SK-N-SH (cell line): ENCODE measurements at regions not wholly inside any gene's neighbourhood (a gene's known extent, or its start where the extent isn't known, plus 50 kb on each side); places are given as distances from the start of the nearest gene placed in this dataset.

Source experiments
- CTCF ChIA-PET: fragments of 300-600, 350-600 bp; formaldehyde crosslinking; extraction: SDS; loops from one replicate; lab custom pipeline; 2021; lab: Yijun Ruan, JAX
- POLR2A ChIA-PET: fragments of 350-600 bp; sonication (Branson Sonifier 250); formaldehyde crosslinking; extraction: SDS; loops from one replicate; lab custom pipeline; 2020; ENCODE audit warnings: antibody characterized with exemption, inconsistent platforms; lab: Yijun Ruan, JAX
- DNase-seq: peaks from one replicate; pipeline ENCODE4 v3.0.0; 2012
- H2AFZ ChIP-seq: fragments of 200-600 bp; sonication (generic); 2 replicates; pipeline ENCODE4 v1.8.1; 2016; ENCODE audit warnings: antibody characterized with exemption, mild to moderate bottlenecking, low read depth
- H3F3A ChIP-seq: fragments of 200-600 bp; sonication (generic); replicated peaks from 2 replicates; pipeline ENCODE3; 2016; ENCODE audit warnings: antibody characterized with exemption, mild to moderate bottlenecking; ENCODE audit not compliant: insufficient read depth
- H3K27ac ChIP-seq, 2 experiments: fragments of 200-500 bp in 1 of 2; fragments of 200-600 bp in 1 of 2; sonication (Bioruptor generic) in 1 of 2; sonication (generic), shearing (Covaris generic) in 1 of 2; 2 replicates each; pipeline versions ENCODE4 v1.5.1 to v1.6.1; 2014 to 2016; ENCODE audit warnings: low read depth in 2 of 2, inconsistent platforms in 1 of 2, low read length in 1 of 2, mild to moderate bottlenecking in 1 of 2, mixed read lengths in 1 of 2
- H3K27me3 ChIP-seq: fragments of 200-600 bp; sonication (generic), shearing (Covaris generic); 2 replicates; pipeline ENCODE4 v1.6.1; 2016; ENCODE audit warnings: mixed run types; ENCODE audit not compliant: insufficient read depth
- H3K36me3 ChIP-seq, 2 experiments: fragments of 200-500 bp in 1 of 2; fragments of 200-600 bp in 1 of 2; sonication (Bioruptor generic) in 1 of 2; sonication (generic) in 1 of 2; replicated peaks in 1 of 2; 2 replicates each; pipeline versions ENCODE3 to v1.5.1; 2014 to 2016; ENCODE audit warnings: low read length in 1 of 2, mild to moderate bottlenecking in 1 of 2; ENCODE audit not compliant: insufficient read depth in 2 of 2, control insufficient read depth in 1 of 2
- H3K4me1 ChIP-seq, 2 experiments: fragments of 200-500 bp in 1 of 2; fragments of 200-600 bp in 1 of 2; sonication (Bioruptor generic) in 1 of 2; sonication (generic), shearing (Covaris generic) in 1 of 2; 2 replicates each; pipeline versions ENCODE4 v1.5.1 to v1.6.1; 2014 to 2016; ENCODE audit warnings: low read depth in 1 of 2, low read length in 1 of 2, mixed run types in 1 of 2; ENCODE audit not compliant: insufficient read depth in 2 of 2, control insufficient read depth in 1 of 2
- H3K4me2 ChIP-seq: fragments of 200-600 bp; sonication (generic), shearing (Covaris generic); 2 replicates; pipeline ENCODE4 v1.6.1; 2017; ENCODE audit warnings: mixed run types
- H3K4me3 ChIP-seq, 2 experiments: fragments of 200-500 bp in 1 of 2; fragments of 200-600 bp in 1 of 2; sonication (Bioruptor generic) in 1 of 2; sonication (generic), shearing (Covaris generic) in 1 of 2; 2 replicates each; pipeline versions ENCODE4 v1.5.1 to v1.8.1; 2014 to 2016; ENCODE audit warnings: low read depth in 2 of 2, inconsistent platforms in 1 of 2, low read length in 1 of 2, mild to moderate bottlenecking in 1 of 2, mixed read lengths in 1 of 2, moderate library complexity in 1 of 2
- H3K79me2 ChIP-seq: fragments of 200-600 bp; sonication (generic); 2 replicates; pipeline ENCODE4 v1.8.1; 2017; ENCODE audit warnings: mild to moderate bottlenecking; ENCODE audit not compliant: insufficient read depth
- H3K9ac ChIP-seq: fragments of 200-600 bp; sonication (generic); 2 replicates; pipeline ENCODE4 v1.6.1; 2017; ENCODE audit warnings: mixed run types
- H3K9me2 ChIP-seq: fragments of 200-600 bp; sonication (generic); 2 replicates; pipeline ENCODE4 v1.6.1; 2017; ENCODE audit warnings: mixed run types
- H3K9me3 ChIP-seq: fragments of 200-600 bp; sonication (generic); 2 replicates; pipeline ENCODE4 v1.6.1; 2017; ENCODE audit warnings: mixed run types, mild to moderate bottlenecking, moderate library complexity
- H4K20me1 ChIP-seq: fragments of 200-600 bp; sonication (generic); 2 replicates; pipeline ENCODE4 v1.6.1; 2017; ENCODE audit warnings: mild to moderate bottlenecking, mixed run types; ENCODE audit not compliant: insufficient read depth
- EP300 ChIP-seq, 2 experiments: IDR thresholded peaks; 2 replicates each; pipeline versions ENCODE4 v1.4.0 to v1.6.1; 2012; ENCODE audit warnings: borderline replicate concordance in 1 of 2, low read depth in 1 of 2, low read length in 1 of 2
- FOSL2 ChIP-seq: IDR thresholded peaks from 2 replicates; pipeline ENCODE4 v1.4.0; 2012; ENCODE audit warnings: low read depth, mild to moderate bottlenecking, moderate library complexity, borderline replicate concordance
- FOXJ3 ChIP-seq: sonication (generic); formaldehyde crosslinking; IDR thresholded peaks from 2 replicates; pipeline ENCODE4 v1.5.1; 2020; ENCODE audit warnings: mild to moderate bottlenecking, missing genetic modification reagents
- IRF3 ChIP-seq: fragments of 150-350 bp; IDR thresholded peaks from 2 replicates; pipeline ENCODE4 v1.6.1; 2016; ENCODE audit warnings: mild to moderate bottlenecking, low read depth, low read length
- JUND ChIP-seq: IDR thresholded peaks from 2 replicates; pipeline ENCODE4 v1.4.0; 2012
- MAX ChIP-seq: IDR thresholded peaks from 2 replicates; pipeline ENCODE4 v1.4.0; 2012; ENCODE audit warnings: low read depth
- MEF2A ChIP-seq: IDR thresholded peaks from 2 replicates; pipeline ENCODE4 v1.4.0; 2012; ENCODE audit warnings: low read depth, borderline replicate concordance
- NFIC ChIP-seq: IDR thresholded peaks from 2 replicates; pipeline ENCODE4 v1.4.0; 2012; ENCODE audit warnings: borderline replicate concordance
- NRF1 ChIP-seq: IDR thresholded peaks from 2 replicates; pipeline ENCODE4 v1.6.1; 2012; ENCODE audit warnings: low read depth, mild to moderate bottlenecking, low read length
- PBX3 ChIP-seq: IDR thresholded peaks from 2 replicates; pipeline ENCODE4; 2012
- POLR2AphosphoS5 ChIP-seq: IDR thresholded peaks from 2 replicates; pipeline ENCODE4 v1.6.1; 2012; ENCODE audit warnings: low read depth, low read length
- TAF1 ChIP-seq: IDR thresholded peaks from 2 replicates; pipeline ENCODE4 v1.6.1; 2012; ENCODE audit warnings: low read depth, mild to moderate bottlenecking, low read length, moderate library complexity, borderline replicate concordance
- TCF12 ChIP-seq: IDR thresholded peaks from 2 replicates; pipeline ENCODE4 v1.4.0; 2012
- USF2 ChIP-seq: fragments of 150-350 bp; IDR thresholded peaks from 2 replicates; pipeline ENCODE4 v1.6.1; 2017; ENCODE audit warnings: antibody characterized with exemption, low read length, low read depth, borderline replicate concordance
- WGBS: methylation state at CpG from one replicate; pipeline ENCODE4 v1.1.6; 2017; ENCODE audit warnings: low lambda C conversion rate; 5-methylcytosine and 5-hydroxymethylcytosine counted together

- Histone ChIP-seq H3K4me2 (no peak overlapping the region), H3K36me3 (no peaks in the 10 kb centered on the region)
- no peak for DNase-seq
Measured at GRCh38 chr3:64316971-64317370, 91.7 kb upstream of the PRICKLE2 start.

More at GRCh38 chr3:64316971-64317370, 91.7 kb upstream of the PRICKLE2 start:
- H3K9me2 ChIP-seq: no peaks in the 10 kb centered on the region
- POLR2A ChIA-PET: no interaction called here
- H4K20me1 ChIP-seq: no peaks in the 10 kb centered on the region
- peaks cover 0 to 7% of the 10 kb centered on the region in 2 experiments; a peak in 2 of 4 replicates for H3K4me1 ChIP-seq
- H3K4me3 ChIP-seq: no peak overlapping the region
- no peaks in the 10 kb centered on the region for H3K27me3 ChIP-seq
- no peak overlapping the region for H3K9ac ChIP-seq
- H3F3A ChIP-seq: peaks cover 18% of the 10 kb centered on the region
- TF ChIP-seq TCF12 (peak; percentile 85), PBX3 (peak; percentile 63), MAX (peak; percentile 81), TAF1 (no peak), POLR2AphosphoS5 (peak; percentile 40; the same call in 1 of the 2 replicates), EP300 (IDR thresholded peaks at IDR 0.05; ENCODE audit: borderline replicate concordance in 1 of 2, low read depth in 1 of 2, low read length in 1 of 2) (peak in 1 of 2 experiments; percentile 58; a peak in 1 of 4 replicates), FOXJ3 (CRISPR knock-in tag) (no peak), IRF3 (no peak), MEF2A (peak; percentile 87), NFIC (peak; percentile 51; the same call in 1 of the 2 replicates), USF2 (no peak), FOSL2 (peak; percentile 89), NRF1 (no peak), JUND (peak; percentile 80)
- H3K27ac ChIP-seq: no peak overlapping the region; a peak in 1 of 4 replicates
- H3K79me2 ChIP-seq: no peaks in the 10 kb centered on the region
- H2AFZ ChIP-seq: no peak overlapping the region
- H3K9me3 ChIP-seq: no peaks in the 10 kb centered on the region
- WGBS: 40% methylated on average over 4 of the region's 4 CpGs
- CTCF ChIA-PET: interaction anchor here (1.0 to 1.6 kb wide), 3 partner anchors 18 to 287 kb away, joined by 3 read pairs; no protein-coding TSS in a partner anchor
